Nephron progenitor cell (in vitro differentiated cells): ENCODE measurements at regions not wholly inside any gene's neighbourhood (a gene's known extent, or its start where the extent isn't known, plus 50 kb on each side); places are given as distances from the start of the nearest gene placed in this dataset.
A peak's percentile ranks its signal among the peaks of the same experiment; 100 is the strongest.

Source experiments
- DNase-seq: peaks from one replicate; pipeline ENCODE4 v3.0.0; 2021
- H3K27ac Mint-ChIP-seq: 2 replicates; pipeline ENCODE4 v1.8.0; 2021; ENCODE audit warnings: mild to moderate bottlenecking, moderate library complexity, mixed read lengths
- H3K27me3 Mint-ChIP-seq: 2 replicates; pipeline ENCODE4 v1.8.0; 2021; ENCODE audit warnings: mild to moderate bottlenecking, low read depth, mixed read lengths; ENCODE audit not compliant: poor library complexity
- H3K36me3 Mint-ChIP-seq: 2 replicates; pipeline ENCODE4 v1.8.0; 2021; ENCODE audit warnings: low read depth, mixed read lengths
- H3K4me1 Mint-ChIP-seq: 2 replicates; pipeline ENCODE4 v1.8.0; 2021; ENCODE audit warnings: mixed read lengths
- H3K4me3 Mint-ChIP-seq: 2 replicates; pipeline ENCODE4 v1.8.0; 2021; ENCODE audit warnings: mild to moderate bottlenecking, moderate library complexity, mixed read lengths
- H3K9me3 Mint-ChIP-seq: 2 replicates; pipeline ENCODE4 v1.8.0; 2021; ENCODE audit warnings: mild to moderate bottlenecking, moderate library complexity, mixed read lengths
- TF ChIP-seq, protein P1 (sequence below): fragments of 200-600 bp; sonication (generic); IDR thresholded peaks from 2 replicates; pipeline ENCODE4 v1.5.0; 2021; ENCODE audit warnings: antibody characterized with exemption

DNA sequence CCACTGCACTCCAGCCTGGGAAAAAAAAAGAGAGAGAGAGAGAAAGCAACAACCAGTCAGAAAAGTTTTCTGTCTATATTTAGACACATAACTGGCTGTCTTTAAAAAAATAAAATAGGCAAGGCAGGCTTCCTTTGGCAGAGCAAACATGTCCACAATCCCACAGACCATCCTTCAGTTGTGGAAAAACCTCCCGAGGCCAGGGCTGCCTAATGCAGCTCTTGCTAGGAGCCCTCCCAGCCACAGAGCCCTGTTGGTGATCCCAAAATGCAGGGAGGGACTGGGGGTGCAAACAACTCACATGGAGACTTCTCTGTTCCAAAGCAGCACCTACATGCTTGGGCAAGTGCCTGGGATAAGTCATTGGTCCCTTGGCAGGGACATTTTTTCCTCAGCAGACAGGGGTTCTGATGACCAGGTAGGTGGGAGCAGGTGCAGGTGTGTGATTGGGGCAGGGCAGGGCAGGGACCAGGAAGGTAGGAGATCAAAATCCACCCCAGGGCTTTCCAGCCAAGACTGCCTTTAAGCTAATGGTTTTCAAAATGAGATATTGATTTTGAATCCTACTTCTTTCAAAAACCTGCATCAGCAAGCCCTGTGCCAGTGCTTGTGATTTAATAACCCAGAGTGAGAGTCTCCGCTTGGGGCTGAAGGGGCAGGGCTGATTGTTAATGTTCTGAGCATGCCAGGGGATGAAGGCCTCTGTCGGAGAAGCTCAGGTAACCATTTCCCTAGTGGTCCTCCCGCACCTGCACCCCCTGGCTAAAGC lies 178.5 kb downstream of the USP12 start:
- Mint-ChIP-seq H3K9me3 (peaks cover 12% of the 10 kb centered on the region), H3K4me1 (peaks cover 37% of the 10 kb centered on the region), H3K27ac (no peak overlapping the region), H3K36me3 (no peaks in the 10 kb centered on the region), H3K4me3 (no peak overlapping the region), H3K27me3 (peaks cover 21% of the 10 kb centered on the region)
- no peak for DNase-seq
- TF ChIP-seq, protein P1, sequence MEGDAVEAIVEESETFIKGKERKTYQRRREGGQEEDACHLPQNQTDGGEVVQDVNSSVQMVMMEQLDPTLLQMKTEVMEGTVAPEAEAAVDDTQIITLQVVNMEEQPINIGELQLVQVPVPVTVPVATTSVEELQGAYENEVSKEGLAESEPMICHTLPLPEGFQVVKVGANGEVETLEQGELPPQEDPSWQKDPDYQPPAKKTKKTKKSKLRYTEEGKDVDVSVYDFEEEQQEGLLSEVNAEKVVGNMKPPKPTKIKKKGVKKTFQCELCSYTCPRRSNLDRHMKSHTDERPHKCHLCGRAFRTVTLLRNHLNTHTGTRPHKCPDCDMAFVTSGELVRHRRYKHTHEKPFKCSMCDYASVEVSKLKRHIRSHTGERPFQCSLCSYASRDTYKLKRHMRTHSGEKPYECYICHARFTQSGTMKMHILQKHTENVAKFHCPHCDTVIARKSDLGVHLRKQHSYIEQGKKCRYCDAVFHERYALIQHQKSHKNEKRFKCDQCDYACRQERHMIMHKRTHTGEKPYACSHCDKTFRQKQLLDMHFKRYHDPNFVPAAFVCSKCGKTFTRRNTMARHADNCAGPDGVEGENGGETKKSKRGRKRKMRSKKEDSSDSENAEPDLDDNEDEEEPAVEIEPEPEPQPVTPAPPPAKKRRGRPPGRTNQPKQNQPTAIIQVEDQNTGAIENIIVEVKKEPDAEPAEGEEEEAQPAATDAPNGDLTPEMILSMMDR: no peak

DNA sequence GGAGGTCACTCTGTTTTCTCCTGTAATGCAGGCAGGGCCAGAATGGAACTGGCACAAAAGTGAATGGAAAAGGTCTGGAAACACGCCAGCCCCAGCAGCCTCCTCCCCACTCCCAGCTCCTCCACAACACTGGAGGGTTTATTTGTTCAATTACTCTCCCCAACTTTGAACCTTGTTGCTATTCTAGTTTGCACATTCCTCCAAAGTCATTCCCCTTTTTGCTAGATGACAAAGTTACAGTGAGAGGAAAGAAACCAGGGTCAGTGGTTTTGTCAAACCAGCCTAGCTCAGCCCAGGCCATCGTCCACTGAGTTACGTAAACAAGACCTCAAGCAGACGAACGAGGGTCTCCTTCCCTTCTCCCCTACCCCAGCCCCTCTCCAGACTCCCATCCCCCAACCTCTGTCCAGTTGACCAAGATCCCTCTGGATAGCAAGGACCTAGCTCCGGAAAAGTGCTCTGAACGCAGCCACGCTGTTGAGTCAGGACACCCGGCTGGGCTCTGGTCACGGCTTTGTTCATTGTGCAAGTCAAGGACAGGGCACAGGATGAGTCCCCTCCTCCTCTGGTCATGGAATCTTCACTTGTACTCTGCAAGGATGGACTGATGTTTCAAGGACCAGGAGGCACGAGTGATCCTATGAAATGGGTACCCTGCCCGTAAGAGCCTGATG lies 180.0 kb downstream of the USP12 start:
- DNase-seq: no peak
- peaks cover 6% of the 10 kb centered on the region for H3K9me3 Mint-ChIP-seq
- peaks cover 47% of the 10 kb centered on the region for H3K4me1 Mint-ChIP-seq
- H3K36me3 Mint-ChIP-seq: no peaks in the 10 kb centered on the region
- H3K4me3 Mint-ChIP-seq: no peak overlapping the region
- TF ChIP-seq, protein P1: no peak
- peaks cover 17% of the 10 kb centered on the region for H3K27me3 Mint-ChIP-seq
- H3K27ac Mint-ChIP-seq: no peak overlapping the region

DNA sequence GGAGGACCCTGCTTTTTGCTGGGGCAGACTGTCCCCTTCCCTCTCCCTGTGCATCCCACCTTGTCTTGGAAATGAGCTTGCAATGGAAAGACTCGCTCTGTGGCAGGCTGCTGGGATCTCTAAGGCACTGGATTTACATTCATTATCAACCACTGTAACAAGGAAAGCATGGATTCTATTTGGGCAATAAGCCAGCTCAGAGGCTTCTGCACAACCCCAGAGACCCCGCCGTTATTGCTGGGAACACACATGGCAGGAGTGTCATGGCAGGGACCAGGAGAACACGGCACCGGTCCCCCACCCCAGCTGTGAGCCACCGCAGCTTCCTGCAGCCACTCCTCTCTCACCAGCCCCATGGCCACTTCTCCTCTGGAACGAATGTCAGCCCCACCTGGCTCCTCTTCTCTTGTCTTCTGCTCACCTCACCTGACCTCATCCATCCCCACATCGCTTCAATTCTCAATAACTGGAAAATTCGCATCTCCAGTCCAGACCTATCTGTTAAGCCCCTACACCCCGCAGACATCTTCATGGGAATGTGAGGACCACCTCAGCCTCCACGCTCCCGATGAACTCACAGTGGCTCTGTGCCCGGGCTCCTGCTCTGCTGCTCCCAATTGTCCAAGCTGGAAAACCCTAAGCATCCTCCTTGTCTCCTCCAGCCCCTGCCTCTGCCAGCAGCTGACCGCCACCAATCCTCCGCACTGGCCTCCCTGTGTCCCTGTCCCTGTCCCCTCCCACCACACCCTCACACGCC lies 181.5 kb downstream of the USP12 start:
- Mint-ChIP-seq H3K4me1 (peaks cover 49% of the 10 kb centered on the region), H3K36me3 (no peaks in the 10 kb centered on the region), H3K27me3 (peaks cover 14% of the 10 kb centered on the region), H3K9me3 (no peaks in the 10 kb centered on the region), H3K4me3 (peak overlapping the region; percentile 46), H3K27ac (peak overlapping the region; percentile 69)
- DNase-seq: no peak
- TF ChIP-seq, protein P1: no peak

DNA sequence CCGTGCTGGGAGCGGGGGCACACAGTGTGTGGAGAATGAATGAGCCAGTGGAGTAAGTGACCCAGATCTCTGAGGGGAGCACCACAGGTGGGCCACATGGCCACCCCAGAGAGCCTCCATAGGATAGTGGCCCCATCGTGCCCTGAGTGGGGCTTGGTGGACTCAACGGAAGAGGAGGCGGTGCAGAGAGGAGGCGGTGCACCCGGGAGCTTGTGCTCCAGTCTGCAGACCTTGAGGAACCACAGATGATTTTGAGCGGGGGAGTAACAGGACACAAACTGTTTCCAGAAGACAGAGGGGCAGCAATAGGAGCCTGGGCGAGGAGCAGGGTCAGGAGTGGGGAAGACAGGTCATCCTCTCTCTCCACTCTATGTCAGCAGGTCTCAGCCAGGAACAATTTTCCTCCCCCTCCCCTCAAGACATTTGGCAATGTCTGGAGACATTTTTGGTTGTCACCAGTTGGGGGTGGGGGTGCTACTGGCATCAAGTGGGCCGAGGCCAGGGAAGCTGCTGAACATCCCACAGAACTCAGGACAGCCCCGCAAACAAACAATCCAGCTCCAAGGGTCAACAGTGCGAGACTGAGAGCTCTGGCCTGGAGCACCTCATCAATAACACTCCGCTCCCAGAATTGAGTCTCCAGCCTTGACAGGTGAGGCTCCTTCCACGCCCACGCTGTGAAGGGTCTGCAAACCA lies 182.2 kb downstream of the USP12 start:
- DNase-seq: no peak
- peak overlapping the region; percentile 94 for H3K27ac Mint-ChIP-seq
- peak overlapping the region; percentile 25 for H3K4me3 Mint-ChIP-seq
- no peaks in the 10 kb centered on the region for H3K36me3 Mint-ChIP-seq
- no peaks in the 10 kb centered on the region for H3K9me3 Mint-ChIP-seq
- TF ChIP-seq, protein P1: no peak
- H3K27me3 Mint-ChIP-seq: peaks cover 14% of the 10 kb centered on the region
- H3K4me1 Mint-ChIP-seq: peaks cover 52% of the 10 kb centered on the region

DNA sequence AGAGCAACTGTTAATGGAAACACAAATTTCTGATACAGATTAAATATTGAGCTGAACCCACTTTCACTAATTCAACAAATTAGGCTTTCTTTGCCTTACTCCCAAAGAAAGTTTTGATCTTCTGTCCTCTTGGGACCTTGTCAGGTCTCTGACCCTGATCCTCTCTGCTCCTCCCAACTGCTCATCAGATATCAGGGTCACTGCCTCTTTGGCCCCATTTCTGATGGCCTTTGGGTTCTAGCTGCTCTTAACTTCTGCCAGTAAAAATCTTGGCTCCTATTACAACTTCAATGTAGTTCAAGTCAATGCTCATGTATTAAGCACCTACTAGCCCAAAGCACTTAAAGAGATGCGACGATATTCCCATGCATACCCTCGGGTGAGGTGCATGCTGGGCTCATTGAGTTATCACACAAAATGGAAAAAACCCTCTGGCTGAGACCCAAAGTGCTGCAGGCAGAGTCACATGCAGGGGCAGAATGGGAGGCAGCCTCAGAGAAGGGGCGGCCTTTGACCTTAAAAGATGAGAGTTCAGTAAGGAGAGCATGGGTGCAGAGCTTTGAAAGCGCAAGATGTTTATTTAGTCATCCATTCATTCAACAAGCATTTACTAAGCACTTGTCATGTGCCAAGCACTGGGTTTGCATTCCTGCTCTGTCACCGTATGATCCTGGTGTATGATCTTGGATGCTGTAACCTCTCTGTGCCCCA lies 183.4 kb downstream of the USP12 start:
- Mint-ChIP-seq H3K27ac (no peak overlapping the region), H3K4me1 (peaks cover 64% of the 10 kb centered on the region), H3K27me3 (peaks cover 17% of the 10 kb centered on the region), H3K9me3 (no peaks in the 10 kb centered on the region), H3K4me3 (peak overlapping the region; percentile 14), H3K36me3 (no peaks in the 10 kb centered on the region)
- TF ChIP-seq, protein P1: no peak
- DNase-seq: no peak
